ENCODE measurements at regions not wholly inside any gene's neighbourhood (a gene's known extent, or its start where the extent isn't known, plus 50 kb on each side); places are given as distances from the start of the nearest gene placed in this dataset.
"Not testable (repeated sequence)": the region's sequence is repeated elsewhere in the genome, so short reads cannot be mapped to it uniquely, and the experiment has no call there.

- Histone ChIP-seq H3K4me1 (ENCODE audit: control insufficient read depth, extremely low read depth, insufficient read depth, low read length) (peaks cover 20% of the 10 kb centered on the region), H3K9me3 (ENCODE audit: control insufficient read depth, low read depth, low read length) (no peaks in the 10 kb centered on the region), H3K9ac (ENCODE audit: control insufficient read depth, extremely low read depth, insufficient read depth, low read length) (peak overlapping the region; percentile 48), H4K20me1 (ENCODE audit: control insufficient read depth, extremely low read depth, insufficient read depth, low read length) (no peaks in the 10 kb centered on the region), H3K27me3 (ENCODE audit: control insufficient read depth, extremely low read depth, insufficient read depth, low read length) (no peaks in the 10 kb centered on the region), H3K9me1 (ENCODE audit: control insufficient read depth, extremely low read depth, insufficient read depth, low read length) (no peaks in the 10 kb centered on the region), H3K36me3 (ENCODE audit: control insufficient read depth in 2 of 2, extremely low read depth in 1 of 2, insufficient read depth in 2 of 2, low read length in 2 of 2) (no peaks in the 10 kb centered on the region), H3K4me2 (ENCODE audit: control insufficient read depth, extremely low read depth, insufficient read depth, low read depth, low read length) (peak overlapping the region; percentile 44), H3K27ac (ENCODE audit: control insufficient read depth, insufficient read depth, low read length) (peak overlapping the region; percentile 82), H2AFZ (ENCODE audit: control insufficient read depth, low read length) (no peak overlapping the region), H3K4me3 (ENCODE audit: control insufficient read depth in 2 of 3, extremely low read depth in 1 of 3, insufficient read depth in 2 of 3, low read depth in 1 of 3, low read length in 3 of 3) (no peak overlapping the region), H3K79me2 (ENCODE audit: control insufficient read depth, insufficient read depth, low read length) (no peaks in the 10 kb centered on the region)
- TF ChIP-seq EZH2 (IDR thresholded peaks at IDR 0.05; ENCODE audit: low read length) (no peak), CTCF (optimal IDR thresholded peaks at IDR 0.05 in 1 of 3, IDR thresholded peaks at IDR 0.05 in 1 of 3, conservative IDR thresholded peaks at IDR 0.05 in 1 of 3; ENCODE audit: extremely low read depth in 1 of 3, insufficient read depth in 2 of 3, low read length in 3 of 3) (no peak)
- no peak for DNase-seq (ENCODE audit: low read depth, low spot score)
- dilution Hi-C loops (cut with MboI; ENCODE audit: extremely low pct_ligation_motif_present, low sequenced_read_pairs): no loop called here
- peak; percentile 93 for FAIRE-seq
These were observed 461.9 kb upstream of the PAPPA start for GRCh38 chr9:115691693-115692092.

GRCh38 chr9:115692868-115693267, 460.7 kb upstream of the PAPPA start:
- H2AFZ ChIP-seq (ENCODE audit: control insufficient read depth, low read length); H3K27me3 ChIP-seq (ENCODE audit: control insufficient read depth, extremely low read depth, insufficient read depth, low read length); H3K4me3 ChIP-seq (ENCODE audit: control insufficient read depth in 2 of 3, extremely low read depth in 1 of 3, insufficient read depth in 2 of 3, low read depth in 1 of 3, low read length in 3 of 3); dilution Hi-C loops (cut with MboI; ENCODE audit: extremely low pct_ligation_motif_present, low sequenced_read_pairs); H3K4me2 ChIP-seq (ENCODE audit: control insufficient read depth, extremely low read depth, insufficient read depth, low read depth, low read length); H3K79me2 ChIP-seq (ENCODE audit: control insufficient read depth, insufficient read depth, low read length); FAIRE-seq; H3K9ac ChIP-seq (ENCODE audit: control insufficient read depth, extremely low read depth, insufficient read depth, low read length); H3K36me3 ChIP-seq (ENCODE audit: control insufficient read depth in 2 of 2, extremely low read depth in 1 of 2, insufficient read depth in 2 of 2, low read length in 2 of 2); H3K9me1 ChIP-seq (ENCODE audit: control insufficient read depth, extremely low read depth, insufficient read depth, low read length); H3K9me3 ChIP-seq (ENCODE audit: control insufficient read depth, low read depth, low read length); H3K27ac ChIP-seq (ENCODE audit: control insufficient read depth, insufficient read depth, low read length); DNase-seq (ENCODE audit: low read depth, low spot score); H4K20me1 ChIP-seq (ENCODE audit: control insufficient read depth, extremely low read depth, insufficient read depth, low read length): not testable (repeated sequence)
- H3K4me1 ChIP-seq (ENCODE audit: control insufficient read depth, extremely low read depth, insufficient read depth, low read length): peaks cover 17% of the 10 kb centered on the region

GRCh38 chr9:115694014-115694413, 459.6 kb upstream of the PAPPA start:
- Histone ChIP-seq H4K20me1 (ENCODE audit: control insufficient read depth, extremely low read depth, insufficient read depth, low read length) (no peaks in the 10 kb centered on the region), H3K79me2 (ENCODE audit: control insufficient read depth, insufficient read depth, low read length) (no peaks in the 10 kb centered on the region), H3K9me3 (ENCODE audit: control insufficient read depth, low read depth, low read length) (no peaks in the 10 kb centered on the region), H3K9me1 (ENCODE audit: control insufficient read depth, extremely low read depth, insufficient read depth, low read length) (no peaks in the 10 kb centered on the region), H3K27ac (ENCODE audit: control insufficient read depth, insufficient read depth, low read length) (no peak overlapping the region), H3K4me3 (ENCODE audit: control insufficient read depth in 2 of 3, extremely low read depth in 1 of 3, insufficient read depth in 2 of 3, low read depth in 1 of 3, low read length in 3 of 3) (no peak overlapping the region), H3K4me2 (ENCODE audit: control insufficient read depth, extremely low read depth, insufficient read depth, low read depth, low read length) (no peak overlapping the region), H3K9ac (ENCODE audit: control insufficient read depth, extremely low read depth, insufficient read depth, low read length) (no peak overlapping the region), H2AFZ (ENCODE audit: control insufficient read depth, low read length) (no peak overlapping the region), H3K36me3 (ENCODE audit: control insufficient read depth in 2 of 2, extremely low read depth in 1 of 2, insufficient read depth in 2 of 2, low read length in 2 of 2) (no peaks in the 10 kb centered on the region), H3K4me1 (ENCODE audit: control insufficient read depth, extremely low read depth, insufficient read depth, low read length) (peaks cover 17% of the 10 kb centered on the region), H3K27me3 (ENCODE audit: control insufficient read depth, extremely low read depth, insufficient read depth, low read length) (no peaks in the 10 kb centered on the region)
- peak; percentile 40 to 69 (median 55) for TF ChIP-seq CTCF (optimal IDR thresholded peaks at IDR 0.05 in 1 of 3, IDR thresholded peaks at IDR 0.05 in 1 of 3, conservative IDR thresholded peaks at IDR 0.05 in 1 of 3; ENCODE audit: extremely low read depth in 1 of 3, insufficient read depth in 2 of 3, low read length in 3 of 3)
- no peak for TF ChIP-seq EZH2 (IDR thresholded peaks at IDR 0.05; ENCODE audit: low read length)
- DNase-seq (ENCODE audit: low read depth, low spot score) (no peak), FAIRE-seq (peak; percentile 78)
- dilution Hi-C loops (cut with MboI; ENCODE audit: extremely low pct_ligation_motif_present, low sequenced_read_pairs): no loop called here
